GM21723 (cell line): ENCODE measurements at regions not wholly inside any gene's neighbourhood (a gene's known extent, or its start where the extent isn't known, plus 50 kb on each side); places are given as distances from the start of the nearest gene placed in this dataset.
"Not testable (repeated sequence)": the region's sequence is repeated elsewhere in the genome, so short reads cannot be mapped to it uniquely, and the experiment has no call there.

Source experiments
- ATAC-seq: cut with Tn5 transposase; IDR thresholded peaks from one replicate; pipeline ENCODE4 v1.9.1; 2021; ENCODE audit warnings: mild to moderate bottlenecking, moderate library complexity; ENCODE audit not compliant: unreplicated experiment

GRCh38 chr11:38924644-38925043 lies 2326.6 kb upstream of the RAG2 start:
- no peak for ATAC-seq

GRCh38 chr11:38900211-38900610 lies 2302.2 kb upstream of the RAG2 start:
- no peak for ATAC-seq

GRCh38 chr11:38894201-38894600 lies 2296.2 kb upstream of the RAG2 start:
- not testable (repeated sequence) for ATAC-seq

GRCh38 chr11:38884145-38884865 lies 2286.3 kb upstream of the RAG2 start:
- no peak for ATAC-seq

- no peak for ATAC-seq
Measured at GRCh38 chr11:38867338-38867737, 2269.3 kb upstream of the RAG2 start.

- ATAC-seq: no peak
Measured at GRCh38 chr11:38865922-38866321, 2267.9 kb upstream of the RAG2 start.

GRCh38 chr11:38842991-38843390 lies 2245.0 kb upstream of the RAG2 start:
- ATAC-seq: no peak

GRCh38 chr11:38839071-38839470 lies 2241.0 kb upstream of the RAG2 start:
- no peak for ATAC-seq

- no peak for ATAC-seq
Measured at GRCh38 chr11:38835966-38836365, 2237.9 kb upstream of the RAG2 start.

GRCh38 chr11:38824573-38824972 lies 2226.5 kb upstream of the RAG2 start:
- no peak for ATAC-seq

- not testable (repeated sequence) for ATAC-seq
Measured at GRCh38 chr11:38821786-38822185, 2223.8 kb upstream of the RAG2 start.

GRCh38 chr11:38819981-38820380 lies 2221.9 kb upstream of the RAG2 start:
- no peak for ATAC-seq

GRCh38 chr11:38818720-38819119 lies 2220.7 kb upstream of the RAG2 start:
- no peak for ATAC-seq

GRCh38 chr11:38814670-38815069 lies 2216.6 kb upstream of the RAG2 start:
- no peak for ATAC-seq

GRCh38 chr11:38809521-38809920 lies 2211.5 kb upstream of the RAG2 start:
- no peak for ATAC-seq

GRCh38 chr11:38796281-38796680 lies 2198.2 kb upstream of the RAG2 start:
- ATAC-seq: no peak

- ATAC-seq: no peak
Measured at GRCh38 chr11:38795027-38795426, 2197.0 kb upstream of the RAG2 start.

- ATAC-seq: peak; percentile 84
Measured at GRCh38 chr11:38791346-38791961, 2193.4 kb upstream of the RAG2 start.

- ATAC-seq: no peak
Measured at GRCh38 chr11:38788561-38788960, 2190.5 kb upstream of the RAG2 start.

GRCh38 chr11:38784164-38784563 lies 2186.1 kb upstream of the RAG2 start:
- ATAC-seq: no peak

- ATAC-seq: no peak
Measured at GRCh38 chr11:38766796-38767195, 2168.8 kb upstream of the RAG2 start.

- no peak for ATAC-seq
Measured at GRCh38 chr11:38759394-38759793, 2161.4 kb upstream of the RAG2 start.

GRCh38 chr11:38756537-38756936 lies 2158.5 kb upstream of the RAG2 start:
- no peak for ATAC-seq
